Daoy (cell line): ENCODE measurements at regions not wholly inside any gene's neighbourhood (a gene's known extent, or its start where the extent isn't known, plus 50 kb on each side); places are given as distances from the start of the nearest gene placed in this dataset.
"Not testable (repeated sequence)": the region's sequence is repeated elsewhere in the genome, so short reads cannot be mapped to it uniquely, and the experiment has no call there.

Experiments
- DNase-seq: peaks from one replicate; pipeline ENCODE4 v3.0.0-alpha.2; 2015; ENCODE audit warnings: low read depth

- DNase-seq, result not testable (repeated sequence)
Measured at GRCh38 chr3:187475613-187476012, 107.4 kb downstream of the RTP4 start.

GRCh38 chr3:187473778-187474406, 105.7 kb downstream of the RTP4 start:
- no peak for DNase-seq

GRCh38 chr3:187466306-187466705, 98.1 kb downstream of the RTP4 start:
- DNase-seq, result not testable (repeated sequence)

- no peak for DNase-seq
Measured at GRCh38 chr3:187465503-187465902, 97.3 kb downstream of the RTP4 start.

GRCh38 chr3:187464682-187465081, 96.5 kb downstream of the RTP4 start:
- DNase-seq, result no peak

GRCh38 chr3:187458921-187459320, 90.7 kb downstream of the RTP4 start:
- DNase-seq, result no peak

GRCh38 chr3:187458383-187458782, 90.2 kb downstream of the RTP4 start:
- no peak for DNase-seq

GRCh38 chr3:187456250-187456649, 88.1 kb downstream of the RTP4 start:
- no peak for DNase-seq

- DNase-seq, result no peak
Measured at GRCh38 chr3:187454085-187454815, 86.1 kb downstream of the RTP4 start.

GRCh38 chr3:187450431-187451190, 82.4 kb downstream of the RTP4 start:
- DNase-seq, result no peak

GRCh38 chr3:187448674-187449073, 80.5 kb downstream of the RTP4 start:
- DNase-seq, result no peak

- no peak for DNase-seq
Measured at GRCh38 chr3:187447737-187448136, 79.6 kb downstream of the RTP4 start.

GRCh38 chr3:187445356-187445755, 77.2 kb downstream of the RTP4 start:
- DNase-seq, result no peak

GRCh38 chr3:187434524-187434923, 66.3 kb downstream of the RTP4 start:
- DNase-seq, result no peak

- no peak for DNase-seq
Measured at GRCh38 chr3:187430576-187430975, 62.4 kb downstream of the RTP4 start.
